Lower lobe of right lung (tissue), 2 donors: ENCODE measurements at regions not wholly inside any gene's neighbourhood (a gene's known extent, or its start where the extent isn't known, plus 50 kb on each side); places are given as distances from the start of the nearest gene placed in this dataset.

Source experiments
- ATAC-seq, 2 donors: fragments of 200-7000 bp; cut with Tn5 transposase; one replicate each; pipeline ENCODE4 v1.9.1; 2020 to 2022; ENCODE audit warnings: mild to moderate bottlenecking in 2 of 2, moderate library complexity in 2 of 2
- DNase-seq: peaks from one replicate; pipeline ENCODE4 v3.0.0-alpha.2; 2020
- H3K27ac ChIP-seq: fragments of 200-600 bp; one replicate; pipeline ENCODE4 v1.8.0; 2022
- H3K27me3 ChIP-seq: fragments of 200-600 bp; one replicate; pipeline ENCODE4 v1.8.0; 2022; ENCODE audit warnings: low read depth
- H3K36me3 ChIP-seq: fragments of 200-600 bp; one replicate; pipeline ENCODE4 v1.8.0; 2022; ENCODE audit warnings: mild to moderate bottlenecking
- H3K4me1 ChIP-seq: fragments of 200-600 bp; one replicate; pipeline ENCODE4 v1.8.0; 2022
- H3K4me3 ChIP-seq: fragments of 200-600 bp; one replicate; pipeline ENCODE4 v1.8.0; 2022; ENCODE audit warnings: mild to moderate bottlenecking
- H3K9me3 ChIP-seq: fragments of 200-600 bp; one replicate; pipeline ENCODE4 v1.8.0; 2022
- intact Hi-C: fragments of 100-400 bp; cut with DNase I; formaldehyde crosslinking; loops from one replicate; pipeline ENCODE4 v1.11.0; 2022
- TF ChIP-seq, protein P1 (sequence below): fragments of 200-600 bp; IDR thresholded peaks from one replicate; pipeline ENCODE4 v1.8.0; 2022; ENCODE audit warnings: antibody characterized with exemption, mild to moderate bottlenecking
- donor health status: DM: no; HTN: yes; CAD: no; lungs with severe emphysema.

DNA sequence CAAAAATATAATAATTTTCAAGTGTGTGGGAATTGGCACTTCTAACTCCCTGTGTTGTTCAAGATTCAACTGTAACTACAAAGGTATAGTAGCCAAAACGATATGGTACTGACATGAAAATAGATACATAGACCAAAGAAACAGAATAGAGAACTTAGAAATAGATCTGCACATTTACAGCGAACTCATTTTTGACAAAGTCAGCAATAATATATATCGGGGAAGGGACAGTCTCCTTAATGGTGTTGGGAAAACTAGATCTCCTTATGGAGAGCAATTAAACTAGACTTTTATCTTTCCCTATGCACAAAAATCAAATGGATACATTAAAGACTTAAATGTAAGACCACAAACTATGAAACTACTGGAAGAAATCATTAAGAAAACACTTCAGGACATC is 1530.6 kb upstream of the SLC39A10 start:
- peaks cover 6% of the 10 kb centered on the region for H3K9me3 ChIP-seq

DNA sequence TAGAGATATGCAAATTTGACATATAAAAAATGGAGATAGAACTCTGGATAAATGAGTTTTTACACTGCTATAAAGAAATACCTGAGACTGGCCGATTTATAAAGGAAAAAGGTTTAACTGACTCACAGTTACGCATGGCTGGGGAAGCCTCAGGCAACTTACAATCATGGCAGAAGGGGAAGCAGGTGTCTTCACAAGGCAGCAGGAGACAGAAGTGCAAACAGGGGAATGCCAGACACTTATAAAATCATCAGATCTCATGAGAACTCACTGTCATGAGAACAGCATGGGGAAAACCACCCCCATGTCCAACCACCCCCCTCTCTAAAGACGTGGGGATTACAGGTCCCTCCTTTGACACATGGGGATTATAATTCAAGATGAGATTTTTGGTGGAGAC is 1540.2 kb upstream of the SLC39A10 start:
- TF ChIP-seq, protein P1, sequence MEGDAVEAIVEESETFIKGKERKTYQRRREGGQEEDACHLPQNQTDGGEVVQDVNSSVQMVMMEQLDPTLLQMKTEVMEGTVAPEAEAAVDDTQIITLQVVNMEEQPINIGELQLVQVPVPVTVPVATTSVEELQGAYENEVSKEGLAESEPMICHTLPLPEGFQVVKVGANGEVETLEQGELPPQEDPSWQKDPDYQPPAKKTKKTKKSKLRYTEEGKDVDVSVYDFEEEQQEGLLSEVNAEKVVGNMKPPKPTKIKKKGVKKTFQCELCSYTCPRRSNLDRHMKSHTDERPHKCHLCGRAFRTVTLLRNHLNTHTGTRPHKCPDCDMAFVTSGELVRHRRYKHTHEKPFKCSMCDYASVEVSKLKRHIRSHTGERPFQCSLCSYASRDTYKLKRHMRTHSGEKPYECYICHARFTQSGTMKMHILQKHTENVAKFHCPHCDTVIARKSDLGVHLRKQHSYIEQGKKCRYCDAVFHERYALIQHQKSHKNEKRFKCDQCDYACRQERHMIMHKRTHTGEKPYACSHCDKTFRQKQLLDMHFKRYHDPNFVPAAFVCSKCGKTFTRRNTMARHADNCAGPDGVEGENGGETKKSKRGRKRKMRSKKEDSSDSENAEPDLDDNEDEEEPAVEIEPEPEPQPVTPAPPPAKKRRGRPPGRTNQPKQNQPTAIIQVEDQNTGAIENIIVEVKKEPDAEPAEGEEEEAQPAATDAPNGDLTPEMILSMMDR, result no peak
- intact Hi-C loops, result no loop called here

More for the DNA sequence above, 1530.6 kb upstream of the SLC39A10 start:
- ATAC-seq (no peak), DNase-seq (no peak)
- Histone ChIP-seq H3K4me1 (no peaks in the 10 kb centered on the region), H3K4me3 (no peak overlapping the region), H3K27me3 (no peaks in the 10 kb centered on the region), H3K27ac (no peak overlapping the region), H3K36me3 (no peaks in the 10 kb centered on the region)
- intact Hi-C loops, result no loop called here
- TF ChIP-seq, protein P1, result no peak

DNA sequence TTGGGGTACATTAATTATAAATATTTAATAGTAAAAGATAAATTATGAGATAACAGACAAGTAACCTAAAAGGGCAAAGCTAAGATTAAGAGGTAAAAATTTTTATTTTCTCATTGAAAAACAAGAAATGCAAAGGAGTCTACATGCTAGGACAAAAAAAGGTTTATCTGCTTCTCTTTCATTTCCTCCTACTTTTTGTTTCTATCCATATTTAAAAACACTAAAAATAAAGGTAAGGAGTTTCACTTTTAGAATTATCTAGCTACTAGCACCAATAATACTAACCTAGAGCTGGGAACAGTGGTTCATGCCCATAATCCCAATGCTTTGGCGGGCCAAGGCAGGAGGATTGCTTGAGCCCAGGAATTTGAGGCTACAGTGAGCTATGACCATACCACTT is 1551.7 kb upstream of the SLC39A10 start:
- Histone ChIP-seq H3K4me1 (no peaks in the 10 kb centered on the region), H3K4me3 (no peak overlapping the region), H3K9me3 (no peaks in the 10 kb centered on the region), H3K27ac (no peak overlapping the region), H3K36me3 (no peaks in the 10 kb centered on the region), H3K27me3 (no peaks in the 10 kb centered on the region)
- TF ChIP-seq, protein P1, result no peak
- no peak for ATAC-seq
- intact Hi-C loops, result no loop called here
- DNase-seq, result no peak

More for the DNA sequence above, 1540.2 kb upstream of the SLC39A10 start:
- Histone ChIP-seq H3K36me3 (no peaks in the 10 kb centered on the region), H3K9me3 (no peaks in the 10 kb centered on the region), H3K27ac (no peak overlapping the region), H3K4me3 (no peak overlapping the region), H3K4me1 (no peaks in the 10 kb centered on the region), H3K27me3 (no peaks in the 10 kb centered on the region)
- ATAC-seq, result no peak
- DNase-seq, result no peak

DNA sequence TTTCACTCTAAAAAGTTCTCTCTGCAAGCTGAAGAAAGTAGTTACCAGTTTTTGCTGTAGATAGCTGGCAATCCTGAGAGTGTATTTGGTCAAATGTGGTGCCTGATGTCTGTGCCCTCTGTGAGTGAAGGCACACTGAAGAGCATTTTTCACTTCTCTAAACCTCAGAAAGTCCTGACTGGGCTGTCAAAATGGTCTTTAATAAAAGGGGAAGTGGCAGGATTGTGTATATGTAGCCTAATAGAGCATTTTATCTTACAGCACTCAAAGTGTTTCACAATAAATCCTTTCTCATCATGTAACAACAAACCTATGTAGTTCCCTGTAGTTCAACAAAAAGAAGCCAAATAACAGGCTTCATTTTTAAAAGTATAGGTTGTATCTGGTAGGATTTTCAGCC is 1552.3 kb upstream of the SLC39A10 start:
- no peak for DNase-seq

DNA sequence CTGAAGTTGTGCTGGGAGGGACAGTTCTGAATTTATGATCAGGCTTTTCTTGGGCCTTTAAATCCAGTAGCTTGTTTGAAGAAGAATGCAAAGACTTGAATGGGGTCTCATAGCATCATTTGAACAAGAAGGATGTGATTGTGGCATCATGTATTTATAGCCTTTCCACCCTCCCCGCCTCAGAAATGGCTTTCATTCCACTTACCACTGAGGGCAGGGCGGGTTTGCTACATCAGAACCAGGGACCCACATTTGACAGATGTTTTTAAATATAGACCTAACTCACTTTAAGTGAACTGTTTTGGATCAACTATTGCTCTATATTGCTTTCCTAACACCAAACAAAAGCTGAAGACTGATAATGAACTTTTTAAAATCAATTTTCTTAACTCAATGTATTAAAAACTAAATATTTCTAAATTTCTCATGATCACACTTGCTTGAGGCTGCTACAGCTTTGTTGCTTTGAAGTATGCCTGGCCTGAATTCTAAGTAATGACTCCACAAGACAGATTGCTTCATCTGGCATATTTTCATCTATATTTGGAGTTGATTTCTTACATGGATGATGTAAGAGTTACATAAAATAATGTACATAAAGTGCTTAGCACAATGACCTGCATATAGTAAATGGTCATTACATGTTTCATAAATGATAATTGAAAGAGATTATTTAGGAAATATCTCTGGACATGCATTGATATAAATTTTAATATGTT is 1552.9 kb upstream of the SLC39A10 start:
- TF ChIP-seq, protein P1, result no peak
- Histone ChIP-seq H3K4me1 (no peaks in the 10 kb centered on the region), H3K27me3 (no peaks in the 10 kb centered on the region), H3K4me3 (no peak overlapping the region), H3K9me3 (no peaks in the 10 kb centered on the region), H3K27ac (no peak overlapping the region), H3K36me3 (no peaks in the 10 kb centered on the region)
- intact Hi-C loops, result no loop called here
- DNase-seq (no peak), ATAC-seq (no peak)

More for the DNA sequence above, 1552.3 kb upstream of the SLC39A10 start:
- peak; percentile 52 to 79 for ATAC-seq
- H3K36me3 ChIP-seq, result no peaks in the 10 kb centered on the region
- no peaks in the 10 kb centered on the region for H3K4me1 ChIP-seq
- TF ChIP-seq, protein P1, result no peak
- no peak overlapping the region for H3K27ac ChIP-seq
- H3K4me3 ChIP-seq, result no peak overlapping the region
- intact Hi-C loops, result no loop called here
- H3K9me3 ChIP-seq, result no peaks in the 10 kb centered on the region
- no peaks in the 10 kb centered on the region for H3K27me3 ChIP-seq
